Testis (tissue), 2 donors: ENCODE measurements at regions not wholly inside any gene's neighbourhood (a gene's known extent, or its start where the extent isn't known, plus 50 kb on each side); places are given as distances from the start of the nearest gene placed in this dataset.
A peak's percentile ranks its signal among the peaks of the same experiment; 100 is the strongest.

Experiments used
- DNase-seq: peaks from one replicate; pipeline ENCODE4 v3.0.0-alpha.2; 2019
- H3K27ac ChIP-seq, 2 donors: fragments of 200-600 bp; sonication (generic); one replicate each; pipeline ENCODE4 v1.5.1; 2019
- H3K27me3 ChIP-seq: fragments of 200-600 bp; sonication (generic); one replicate; pipeline ENCODE4 v1.5.1; 2019
- H3K36me3 ChIP-seq: fragments of 200-600 bp; sonication (generic); one replicate; pipeline ENCODE4 v1.5.1; 2017; ENCODE audit warnings: low read depth; ENCODE audit errors: missing control alignments
- H3K4me1 ChIP-seq: fragments of 200-600 bp; sonication (generic); one replicate; pipeline ENCODE4 v1.5.1; 2019
- H3K4me3 ChIP-seq, 2 donors: fragments of 200-600 bp; sonication (generic); one replicate each; pipeline ENCODE4 v1.5.1; 2017 to 2019
- H3K9me3 ChIP-seq: fragments of 200-600 bp; sonication (generic); one replicate; pipeline ENCODE4 v1.5.1; 2017
- POLR2A ChIP-seq: fragments of 450-650 bp; IDR thresholded peaks from one replicate; pipeline ENCODE4 v1.6.1; 2017; ENCODE audit warnings: antibody characterized with exemption, mild to moderate bottlenecking, moderate library complexity
- WGBS, 2 donors: methylation state at CpG; one replicate each; pipeline ENCODE4 v1.1.5; 2018; 5-methylcytosine and 5-hydroxymethylcytosine counted together
- intact Hi-C: fragments of 100-400 bp; cut with DNase I; formaldehyde crosslinking; loops from one replicate; pipeline ENCODE4 v1.15.1; 2023; ENCODE audit warnings: low total_unique reads
- TF ChIP-seq, protein P1 (sequence below), 3 experiments: fragments of 450-650 bp in 2 of 3; fragments of 200-600 bp in 1 of 3; sonication (generic) in 1 of 3; IDR thresholded peaks; one replicate each; pipeline ENCODE4 v1.5.1; 2016 to 2019; ENCODE audit warnings: antibody characterized with exemption in 3 of 3, mild to moderate bottlenecking in 2 of 3, moderate library complexity in 1 of 3

DNA sequence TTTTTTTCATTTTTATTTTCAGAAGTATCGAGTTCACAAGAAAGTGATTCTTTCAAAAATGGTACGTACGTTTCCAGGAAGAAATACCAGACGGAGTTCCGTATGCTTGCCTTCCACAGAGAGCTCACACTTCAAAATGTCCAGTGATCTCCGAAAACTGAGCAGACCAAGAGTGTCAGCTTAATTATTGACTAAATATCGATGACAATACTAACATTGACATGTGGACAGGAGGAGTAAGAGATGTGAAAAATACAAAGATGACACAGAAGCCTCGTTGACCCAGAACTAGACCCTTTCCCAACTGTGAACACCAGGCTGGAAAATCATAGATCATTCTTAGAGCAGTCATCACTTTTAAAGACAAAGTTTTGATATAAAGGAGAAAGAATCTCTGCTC, 440.0 kb upstream of the POU3F3 start:
- DNase-seq = no peak
- Histone ChIP-seq H3K9me3 (no peaks in the 10 kb centered on the region), H3K27ac (no peak overlapping the region), H3K4me3 (no peak overlapping the region), H3K4me1 (no peaks in the 10 kb centered on the region), H3K27me3 (no peaks in the 10 kb centered on the region), H3K36me3 (no peaks in the 10 kb centered on the region)
- WGBS, 2 donors = 81 to 91% methylated on average over 8 of the region's 8 CpGs
- intact Hi-C loops = no loop called here
- TF ChIP-seq POLR2A = no peak
- TF ChIP-seq, protein P1, sequence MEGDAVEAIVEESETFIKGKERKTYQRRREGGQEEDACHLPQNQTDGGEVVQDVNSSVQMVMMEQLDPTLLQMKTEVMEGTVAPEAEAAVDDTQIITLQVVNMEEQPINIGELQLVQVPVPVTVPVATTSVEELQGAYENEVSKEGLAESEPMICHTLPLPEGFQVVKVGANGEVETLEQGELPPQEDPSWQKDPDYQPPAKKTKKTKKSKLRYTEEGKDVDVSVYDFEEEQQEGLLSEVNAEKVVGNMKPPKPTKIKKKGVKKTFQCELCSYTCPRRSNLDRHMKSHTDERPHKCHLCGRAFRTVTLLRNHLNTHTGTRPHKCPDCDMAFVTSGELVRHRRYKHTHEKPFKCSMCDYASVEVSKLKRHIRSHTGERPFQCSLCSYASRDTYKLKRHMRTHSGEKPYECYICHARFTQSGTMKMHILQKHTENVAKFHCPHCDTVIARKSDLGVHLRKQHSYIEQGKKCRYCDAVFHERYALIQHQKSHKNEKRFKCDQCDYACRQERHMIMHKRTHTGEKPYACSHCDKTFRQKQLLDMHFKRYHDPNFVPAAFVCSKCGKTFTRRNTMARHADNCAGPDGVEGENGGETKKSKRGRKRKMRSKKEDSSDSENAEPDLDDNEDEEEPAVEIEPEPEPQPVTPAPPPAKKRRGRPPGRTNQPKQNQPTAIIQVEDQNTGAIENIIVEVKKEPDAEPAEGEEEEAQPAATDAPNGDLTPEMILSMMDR (IDR thresholded peaks at IDR 0.05) = no peak

DNA sequence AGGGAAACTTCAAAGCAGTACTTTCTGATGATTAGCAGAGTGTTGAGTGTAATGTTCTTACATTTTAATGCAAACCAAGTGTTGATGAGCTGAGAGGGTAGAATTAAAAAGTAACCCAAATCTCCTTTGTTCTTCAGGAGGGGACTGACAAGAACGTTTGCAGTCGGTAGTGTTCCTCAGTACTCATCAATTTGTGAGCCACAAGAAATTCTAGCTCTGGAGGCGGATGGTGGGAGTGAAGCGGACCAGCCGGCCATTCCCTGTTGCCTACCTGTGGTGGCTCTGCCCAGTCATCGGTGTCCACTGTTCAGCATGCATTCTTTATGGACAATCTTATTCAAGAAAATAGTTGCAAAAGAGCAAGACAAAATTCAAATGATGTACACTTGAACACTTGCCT, 438.6 kb upstream of the POU3F3 start:
- intact Hi-C loops = no loop called here
- Histone ChIP-seq H3K36me3 (no peaks in the 10 kb centered on the region), H3K4me3 (no peak overlapping the region), H3K4me1 (no peaks in the 10 kb centered on the region), H3K27me3 (no peaks in the 10 kb centered on the region), H3K9me3 (no peaks in the 10 kb centered on the region), H3K27ac (no peak overlapping the region)
- DNase-seq = no peak
- WGBS, 2 donors = 36 to 53% methylated on average over 6 of the region's 6 CpGs
- TF ChIP-seq, protein P1 (IDR thresholded peaks at IDR 0.05) = no peak
- TF ChIP-seq POLR2A = no peak

DNA sequence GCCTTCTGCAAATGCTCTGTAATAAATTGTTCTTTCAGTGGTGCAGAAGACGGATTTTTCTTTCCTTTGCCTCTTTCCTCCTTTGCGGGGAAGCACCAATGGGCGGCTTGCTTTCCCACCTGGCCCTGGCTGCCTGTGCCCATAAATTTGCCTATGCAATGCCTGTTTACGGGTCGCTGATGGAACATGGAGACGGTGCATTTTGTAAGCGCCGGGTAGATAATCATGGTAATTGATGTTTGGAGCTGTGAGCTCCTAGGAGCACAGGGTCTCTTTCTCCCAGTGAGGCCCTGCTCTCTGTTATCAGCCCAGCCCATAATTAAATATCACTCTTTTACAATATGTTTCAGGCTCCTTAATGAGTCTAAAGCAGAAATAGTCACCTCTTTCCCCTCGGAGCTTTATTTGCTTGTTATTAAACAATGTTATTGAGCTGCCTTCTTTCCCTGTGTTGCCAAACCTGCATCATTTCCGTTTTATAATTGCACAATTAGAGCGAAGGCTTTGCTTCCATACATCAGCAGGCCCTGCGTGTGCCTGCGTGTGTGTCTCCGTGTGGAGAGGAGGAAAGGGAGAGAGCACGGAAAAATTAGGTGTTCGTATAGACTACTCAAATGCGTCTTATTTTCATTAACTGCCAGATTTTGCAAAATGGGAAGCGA, 437.4 kb upstream of the POU3F3 start:
- no peaks in the 10 kb centered on the region for H3K36me3 ChIP-seq
- no peaks in the 10 kb centered on the region for H3K9me3 ChIP-seq
- H3K4me3 ChIP-seq = peak overlapping the region in 1 of 2 donors; percentile 30
- no peak for DNase-seq
- H3K27ac ChIP-seq = no peak overlapping the region
- no peaks in the 10 kb centered on the region for H3K4me1 ChIP-seq
- intact Hi-C loops = no loop called here
- TF ChIP-seq, protein P1 (IDR thresholded peaks at IDR 0.05) = no peak
- no peak for TF ChIP-seq POLR2A
- no peaks in the 10 kb centered on the region for H3K27me3 ChIP-seq
- 28 to 42% methylated on average over 18 of the region's 18 CpGs for WGBS, 2 donors

DNA sequence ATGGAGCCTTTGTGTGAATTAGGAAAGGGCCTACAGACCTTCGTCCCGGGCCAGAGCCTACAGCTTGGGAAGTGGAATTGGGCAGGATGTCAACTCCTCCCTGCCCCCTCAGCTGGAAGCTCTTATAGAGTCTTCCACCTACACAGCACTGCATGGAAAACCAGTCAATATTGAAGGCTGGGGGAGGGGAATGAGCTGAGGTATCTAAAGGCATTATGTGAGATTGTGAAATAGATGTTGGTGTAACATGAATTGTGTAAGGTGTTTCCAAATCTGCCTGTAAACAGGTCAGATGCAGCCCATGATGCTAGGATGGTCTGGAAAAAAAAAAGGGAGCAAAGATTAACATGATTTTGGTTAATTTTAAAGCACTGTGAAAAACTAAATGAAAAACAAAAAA, 433.5 kb upstream of the POU3F3 start:
- no peak overlapping the region for H3K4me3 ChIP-seq
- H3K4me1 ChIP-seq = no peaks in the 10 kb centered on the region
- H3K36me3 ChIP-seq = no peaks in the 10 kb centered on the region
- no peak for DNase-seq
- intact Hi-C loops = no loop called here
- no peaks in the 10 kb centered on the region for H3K9me3 ChIP-seq
- TF ChIP-seq, protein P1 (IDR thresholded peaks at IDR 0.05) = no peak
- TF ChIP-seq POLR2A = no peak
- no peaks in the 10 kb centered on the region for H3K27me3 ChIP-seq
- no peak overlapping the region for H3K27ac ChIP-seq
- 92 to 95% methylated on average over 2 of the region's 2 CpGs for WGBS, 2 donors

DNA sequence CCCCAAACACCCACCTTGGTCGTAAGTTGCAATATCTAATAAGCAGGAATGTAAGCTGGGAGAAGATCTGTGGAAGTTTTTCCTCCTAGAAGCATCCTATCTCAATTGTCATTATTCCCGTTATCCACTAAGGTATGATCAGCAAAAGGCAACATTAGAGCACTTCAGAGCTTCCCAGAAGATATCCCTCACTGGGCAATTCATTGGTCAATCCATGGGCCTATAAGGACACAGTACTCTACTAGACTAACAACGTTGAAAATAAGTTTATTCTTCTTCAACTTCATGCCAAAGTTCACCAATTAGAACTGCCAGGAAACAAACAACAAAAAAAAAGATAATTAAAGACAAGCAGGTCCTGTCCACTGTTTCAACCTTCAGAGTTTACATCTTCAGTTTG, 433.0 kb upstream of the POU3F3 start:
- Histone ChIP-seq H3K36me3 (no peaks in the 10 kb centered on the region), H3K4me1 (no peaks in the 10 kb centered on the region), H3K9me3 (no peaks in the 10 kb centered on the region), H3K27me3 (no peaks in the 10 kb centered on the region), H3K27ac (no peak overlapping the region), H3K4me3 (no peak overlapping the region)
- no peak for DNase-seq
- 80 to 91% methylated on average over 3 of the region's 3 CpGs for WGBS, 2 donors
- TF ChIP-seq, protein P1 (IDR thresholded peaks at IDR 0.05) = no peak
- no peak for TF ChIP-seq POLR2A
- intact Hi-C loops = no loop called here
